Stomach (tissue), 8 donors: ENCODE measurements at regions not wholly inside any gene's neighbourhood (a gene's known extent, or its start where the extent isn't known, plus 50 kb on each side); places are given as distances from the start of the nearest gene placed in this dataset.

Source experiments
- DNase-seq, 2 donors: peaks; one replicate each; pipeline versions ENCODE4 v3.0.0 to v3.0.0-alpha.2; 2013 to 2019
- H3K27ac ChIP-seq, 5 donors: fragments of 200-600 bp in 4 of 5; sonication (generic) in 4 of 5; one replicate each; pipeline ENCODE4 v1.5.1; 2013 to 2019; ENCODE audit warnings: mild to moderate bottlenecking in 1 of 5, moderate library complexity in 1 of 5
- H3K27me3 ChIP-seq, 3 donors: fragments of 200-600 bp; sonication (generic); one replicate each; pipeline ENCODE4 v1.5.1; 2017 to 2019; ENCODE audit warnings: mixed run types in 1 of 3
- H3K36me3 ChIP-seq, 4 donors: fragments of 200-600 bp; sonication (generic); 1 replicate in 3 of 4; 2 replicates in 1 of 4; pipeline ENCODE4 v1.5.1; 2016 to 2019
- H3K4me1 ChIP-seq, 4 donors: fragments of 200-600 bp; sonication (generic); one replicate each; pipeline ENCODE4 v1.5.1; 2016 to 2019
- H3K4me3 ChIP-seq, 4 donors: fragments of 200-600 bp; sonication (generic) in 3 of 4; one replicate each; pipeline ENCODE4 v1.5.1; 2016 to 2019; ENCODE audit warnings: mild to moderate bottlenecking in 1 of 4
- H3K9me3 ChIP-seq, 4 donors: fragments of 200-600 bp; sonication (generic); one replicate each; pipeline ENCODE4 v1.5.1; 2016 to 2019
- EP300 ChIP-seq: sonication (generic); formaldehyde crosslinking; IDR thresholded peaks from one replicate; pipeline ENCODE4 v1.6.1; 2017; ENCODE audit warnings: antibody characterized with exemption
- POLR2A ChIP-seq, 4 donors: fragments of 450-650 bp; IDR thresholded peaks; one replicate each; pipeline ENCODE4 v1.6.1; 2016; ENCODE audit warnings: antibody characterized with exemption in 4 of 4, control low read depth in 2 of 4, mild to moderate bottlenecking in 1 of 4, moderate library complexity in 1 of 4
- POLR2AphosphoS5 ChIP-seq, 3 donors: sonication (generic); formaldehyde crosslinking; IDR thresholded peaks; one replicate each; pipeline ENCODE4 v1.6.1; 2016; ENCODE audit warnings: antibody characterized with exemption in 3 of 3
- WGBS, 5 donors: extraction: QIAGEN DNeasy Blood & Tissue Kit in 3 of 5; methylation state at CpG; one replicate each; pipeline versions ENCODE4 v1.1.5 to v1.1.7; 2013 to 2018; 5-methylcytosine and 5-hydroxymethylcytosine counted together
- intact Hi-C: fragments of 100-400 bp; cut with DNase I; formaldehyde crosslinking; loops from one replicate; pipeline ENCODE4 v1.15.1; 2023; ENCODE audit warnings: low total_unique reads
- TF ChIP-seq, protein P1 (sequence below), 7 experiments: fragments of 450-650 bp in 4 of 7; fragments of 200-600 bp in 3 of 7; sonication (generic) in 3 of 7; IDR thresholded peaks; one replicate each; pipeline ENCODE4 v1.5.1; 2016 to 2019; ENCODE audit warnings: antibody characterized with exemption in 7 of 7, control low read depth in 2 of 7, mild to moderate bottlenecking in 1 of 7
- donor health status: healthy with polysubstance abuse.
- donor health status: Bipolar disorder and iron deficiency.
- donor health status: healthy.

DNA sequence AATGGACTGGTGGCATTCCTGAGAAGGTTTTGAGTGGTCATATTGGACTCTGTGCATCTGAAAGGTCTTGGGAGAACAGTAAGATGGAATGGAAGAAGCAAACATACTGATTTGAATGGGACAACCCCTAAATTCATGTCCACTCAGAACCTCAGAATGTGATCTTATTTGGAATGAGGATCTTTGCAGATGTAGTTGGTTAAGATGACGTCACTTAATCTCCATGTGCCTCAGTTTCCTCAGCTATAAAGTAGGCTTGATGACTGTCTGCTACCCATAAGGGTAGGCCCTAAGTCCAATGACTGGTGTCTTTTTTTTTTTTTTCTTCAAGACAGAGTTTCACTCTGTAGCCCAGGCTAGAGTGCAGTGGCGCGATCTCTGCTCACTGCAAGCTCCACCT is 71.1 kb upstream of the SOX21 start:
- no peaks in the 10 kb centered on the region for H3K4me1 ChIP-seq
- intact Hi-C loops = no loop called here
- no peak for DNase-seq
- no peaks in the 10 kb centered on the region for H3K27me3 ChIP-seq
- no peaks in the 10 kb centered on the region for H3K36me3 ChIP-seq
- H3K4me3 ChIP-seq = no peak overlapping the region
- TF ChIP-seq POLR2AphosphoS5 (IDR thresholded peaks at IDR 0.05) = no peak
- TF ChIP-seq, protein P1, sequence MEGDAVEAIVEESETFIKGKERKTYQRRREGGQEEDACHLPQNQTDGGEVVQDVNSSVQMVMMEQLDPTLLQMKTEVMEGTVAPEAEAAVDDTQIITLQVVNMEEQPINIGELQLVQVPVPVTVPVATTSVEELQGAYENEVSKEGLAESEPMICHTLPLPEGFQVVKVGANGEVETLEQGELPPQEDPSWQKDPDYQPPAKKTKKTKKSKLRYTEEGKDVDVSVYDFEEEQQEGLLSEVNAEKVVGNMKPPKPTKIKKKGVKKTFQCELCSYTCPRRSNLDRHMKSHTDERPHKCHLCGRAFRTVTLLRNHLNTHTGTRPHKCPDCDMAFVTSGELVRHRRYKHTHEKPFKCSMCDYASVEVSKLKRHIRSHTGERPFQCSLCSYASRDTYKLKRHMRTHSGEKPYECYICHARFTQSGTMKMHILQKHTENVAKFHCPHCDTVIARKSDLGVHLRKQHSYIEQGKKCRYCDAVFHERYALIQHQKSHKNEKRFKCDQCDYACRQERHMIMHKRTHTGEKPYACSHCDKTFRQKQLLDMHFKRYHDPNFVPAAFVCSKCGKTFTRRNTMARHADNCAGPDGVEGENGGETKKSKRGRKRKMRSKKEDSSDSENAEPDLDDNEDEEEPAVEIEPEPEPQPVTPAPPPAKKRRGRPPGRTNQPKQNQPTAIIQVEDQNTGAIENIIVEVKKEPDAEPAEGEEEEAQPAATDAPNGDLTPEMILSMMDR (IDR thresholded peaks at IDR 0.05) = no peak
- no peak for TF ChIP-seq POLR2A (IDR thresholded peaks at IDR 0.05)
- H3K9me3 ChIP-seq = peaks cover 0 to 12% (median 6%) of the 10 kb centered on the region in 4 donors
- no peak overlapping the region for H3K27ac ChIP-seq
- WGBS, 5 donors = 90 to 98% (median 95%) methylated on average over 3 of the region's 3 CpGs

DNA sequence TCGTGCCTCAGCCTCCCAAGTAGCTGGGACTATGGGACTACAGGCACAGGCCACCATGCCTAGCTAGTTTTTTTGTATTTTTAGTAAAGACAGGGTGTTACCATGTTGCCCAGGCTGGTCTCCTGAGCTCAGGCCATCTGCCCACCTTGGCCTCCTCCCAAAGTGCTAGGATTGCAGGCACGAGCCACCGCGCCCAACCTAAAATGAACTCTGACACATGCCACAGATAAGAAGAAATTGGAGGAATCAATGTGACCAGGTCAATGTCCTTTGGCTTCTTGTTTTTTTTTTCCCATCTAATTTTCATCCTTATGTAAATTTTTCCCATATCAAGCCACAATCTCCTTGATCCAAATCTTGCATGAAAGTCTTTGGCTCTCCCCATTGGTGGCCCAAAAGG is 68.1 kb upstream of the SOX21 start:
- DNase-seq = no peak
- no peak for TF ChIP-seq POLR2AphosphoS5 (IDR thresholded peaks at IDR 0.05)
- TF ChIP-seq, protein P1 (IDR thresholded peaks at IDR 0.05) = no peak
- TF ChIP-seq POLR2A (IDR thresholded peaks at IDR 0.05) = no peak
- no peak for TF ChIP-seq EP300
- H3K27ac ChIP-seq = no peak overlapping the region
- H3K9me3 ChIP-seq = peaks cover 0 to 12% (median 6%) of the 10 kb centered on the region in 4 donors
- 67 to 87% (median 78%) methylated on average over 4 of the region's 4 CpGs for WGBS, 5 donors
- no peaks in the 10 kb centered on the region for H3K4me1 ChIP-seq
- intact Hi-C loops = no loop called here
- H3K4me3 ChIP-seq = no peak overlapping the region
- H3K36me3 ChIP-seq = no peaks in the 10 kb centered on the region
- no peaks in the 10 kb centered on the region for H3K27me3 ChIP-seq

DNA sequence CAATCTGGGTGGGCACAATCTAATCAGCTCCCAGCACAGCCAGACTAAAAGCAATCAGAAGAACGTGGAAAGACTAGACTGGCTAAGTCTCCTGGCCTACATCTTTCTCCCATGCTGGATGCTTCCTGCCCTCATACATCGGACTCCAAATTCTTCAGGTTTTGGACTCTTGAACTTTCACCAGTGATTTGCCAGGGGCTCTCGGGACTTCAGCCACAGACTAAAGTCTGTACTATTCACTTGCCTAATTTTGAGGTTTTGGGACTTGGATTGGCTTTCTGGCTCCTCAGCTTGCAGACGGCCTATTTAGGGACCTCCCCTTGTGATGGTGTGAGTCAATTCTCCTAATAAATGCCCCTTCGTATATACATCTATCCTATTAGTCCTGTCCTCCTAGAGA is 66.6 kb upstream of the SOX21 start:
- no peaks in the 10 kb centered on the region for H3K27me3 ChIP-seq
- DNase-seq = no peak
- intact Hi-C loops = no loop called here
- 61 to 78% (median 66%) methylated on average over 5 of the region's 5 CpGs for whole genome bisulfite sequencing, 5 donors
- no peak overlapping the region for H3K4me3 ChIP-seq
- H3K4me1 ChIP-seq = no peaks in the 10 kb centered on the region
- H3K36me3 ChIP-seq = no peaks in the 10 kb centered on the region
- peaks cover 0 to 12% (median 6%) of the 10 kb centered on the region in 4 donors for H3K9me3 ChIP-seq
- H3K27ac ChIP-seq = no peak overlapping the region
- TF ChIP-seq POLR2AphosphoS5 (IDR thresholded peaks at IDR 0.05) = no peak
- TF ChIP-seq POLR2A (IDR thresholded peaks at IDR 0.05) = no peak
- TF ChIP-seq EP300 = no peak
- TF ChIP-seq, protein P1 (IDR thresholded peaks at IDR 0.05) = no peak

DNA sequence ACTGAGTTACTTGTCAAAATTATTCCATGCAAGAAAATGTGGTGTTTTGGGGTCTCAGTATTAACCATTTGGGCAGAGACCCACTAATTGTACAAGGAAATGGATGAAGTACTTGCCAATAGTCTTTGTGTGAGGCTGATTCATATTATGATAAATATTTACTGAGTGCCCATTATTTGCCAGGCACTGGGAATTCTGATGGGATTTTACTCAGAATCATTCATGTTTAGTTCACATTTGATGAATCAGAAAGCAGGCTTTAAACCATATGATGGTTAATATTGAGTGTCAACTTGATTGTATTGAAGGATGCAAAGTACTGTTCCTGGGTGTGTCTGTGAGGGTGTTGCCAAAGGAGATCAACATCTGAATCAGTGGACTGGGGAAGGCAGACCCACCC is 66.2 kb upstream of the SOX21 start:
- intact Hi-C loops = no loop called here
- no peaks in the 10 kb centered on the region for H3K4me1 ChIP-seq
- TF ChIP-seq, protein P1 (IDR thresholded peaks at IDR 0.05) = no peak
- TF ChIP-seq POLR2A (IDR thresholded peaks at IDR 0.05) (no peak), EP300 (no peak), POLR2AphosphoS5 (IDR thresholded peaks at IDR 0.05) (no peak)
- no peak overlapping the region for H3K4me3 ChIP-seq
- DNase-seq = no peak
- peaks cover 0 to 12% (median 6%) of the 10 kb centered on the region in 4 donors for H3K9me3 ChIP-seq
- H3K36me3 ChIP-seq = no peaks in the 10 kb centered on the region
- H3K27me3 ChIP-seq = no peaks in the 10 kb centered on the region
- no peak overlapping the region for H3K27ac ChIP-seq
